Nephron (organoid): ENCODE measurements at regions not wholly inside any gene's neighbourhood (a gene's known extent, or its start where the extent isn't known, plus 50 kb on each side); places are given as distances from the start of the nearest gene placed in this dataset.

Experiments used
- H3K27ac Mint-ChIP-seq, 3 experiments: 2 replicates each; pipeline ENCODE4 v1.8.0; 2020; ENCODE audit warnings: mixed read lengths in 3 of 3, mild to moderate bottlenecking in 2 of 3, moderate library complexity in 1 of 3
- H3K27me3 Mint-ChIP-seq: 2 replicates; pipeline ENCODE4 v1.8.0; 2021; ENCODE audit warnings: low read depth, mild to moderate bottlenecking, moderate library complexity, mixed read lengths
- H3K36me3 Mint-ChIP-seq: 2 replicates; pipeline ENCODE4 v1.8.0; 2020; ENCODE audit warnings: low read depth, mixed read lengths
- H3K4me1 Mint-ChIP-seq: 2 replicates; pipeline ENCODE4 v1.8.0; 2020; ENCODE audit warnings: mixed read lengths
- H3K4me3 Mint-ChIP-seq, 3 experiments: 2 replicates each; pipeline ENCODE4 v1.8.0; 2020; ENCODE audit warnings: mild to moderate bottlenecking in 3 of 3, mixed read lengths in 3 of 3, moderate library complexity in 2 of 3
- H3K9me3 Mint-ChIP-seq: 2 replicates; pipeline ENCODE4 v1.8.0; 2020; ENCODE audit warnings: mixed read lengths
- TF ChIP-seq, protein P1 (sequence below), 3 experiments: fragments of 200-600 bp; sonication (generic); IDR thresholded peaks; one replicate each; pipeline ENCODE4 v1.5.0; 2021; ENCODE audit warnings: antibody characterized with exemption in 3 of 3; ENCODE audit not compliant: unreplicated experiment in 3 of 3

DNA sequence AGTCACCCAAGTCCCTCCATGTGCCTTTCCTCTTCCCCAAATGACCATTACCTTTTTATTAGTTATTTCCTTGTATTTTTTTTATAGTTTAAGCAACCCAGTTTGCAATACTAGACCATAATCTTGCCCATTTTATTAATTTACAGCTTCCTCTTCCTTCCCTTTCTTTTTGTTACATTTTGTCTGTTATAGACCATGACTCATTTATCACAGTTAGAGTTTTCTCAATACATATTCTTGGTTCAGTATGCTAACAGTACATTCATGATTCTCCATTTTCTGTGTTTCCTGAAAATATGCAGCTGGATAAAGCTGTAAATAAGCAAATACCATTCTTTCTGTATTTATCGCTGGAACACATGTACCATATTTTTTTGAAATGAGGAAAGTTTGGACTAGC is 376.7 kb upstream of the RAG2 start:
- Mint-ChIP-seq H3K36me3 (no peaks in the 10 kb centered on the region), H3K27me3 (no peaks in the 10 kb centered on the region), H3K9me3 (peaks cover 16% of the 10 kb centered on the region), H3K4me3 (no peak overlapping the region), H3K27ac (no peak overlapping the region), H3K4me1 (no peaks in the 10 kb centered on the region)
- TF ChIP-seq, protein P1, sequence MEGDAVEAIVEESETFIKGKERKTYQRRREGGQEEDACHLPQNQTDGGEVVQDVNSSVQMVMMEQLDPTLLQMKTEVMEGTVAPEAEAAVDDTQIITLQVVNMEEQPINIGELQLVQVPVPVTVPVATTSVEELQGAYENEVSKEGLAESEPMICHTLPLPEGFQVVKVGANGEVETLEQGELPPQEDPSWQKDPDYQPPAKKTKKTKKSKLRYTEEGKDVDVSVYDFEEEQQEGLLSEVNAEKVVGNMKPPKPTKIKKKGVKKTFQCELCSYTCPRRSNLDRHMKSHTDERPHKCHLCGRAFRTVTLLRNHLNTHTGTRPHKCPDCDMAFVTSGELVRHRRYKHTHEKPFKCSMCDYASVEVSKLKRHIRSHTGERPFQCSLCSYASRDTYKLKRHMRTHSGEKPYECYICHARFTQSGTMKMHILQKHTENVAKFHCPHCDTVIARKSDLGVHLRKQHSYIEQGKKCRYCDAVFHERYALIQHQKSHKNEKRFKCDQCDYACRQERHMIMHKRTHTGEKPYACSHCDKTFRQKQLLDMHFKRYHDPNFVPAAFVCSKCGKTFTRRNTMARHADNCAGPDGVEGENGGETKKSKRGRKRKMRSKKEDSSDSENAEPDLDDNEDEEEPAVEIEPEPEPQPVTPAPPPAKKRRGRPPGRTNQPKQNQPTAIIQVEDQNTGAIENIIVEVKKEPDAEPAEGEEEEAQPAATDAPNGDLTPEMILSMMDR (IDR thresholded peaks at IDR 0.05; ENCODE audit: unreplicated experiment in 3 of 3), result no peak

DNA sequence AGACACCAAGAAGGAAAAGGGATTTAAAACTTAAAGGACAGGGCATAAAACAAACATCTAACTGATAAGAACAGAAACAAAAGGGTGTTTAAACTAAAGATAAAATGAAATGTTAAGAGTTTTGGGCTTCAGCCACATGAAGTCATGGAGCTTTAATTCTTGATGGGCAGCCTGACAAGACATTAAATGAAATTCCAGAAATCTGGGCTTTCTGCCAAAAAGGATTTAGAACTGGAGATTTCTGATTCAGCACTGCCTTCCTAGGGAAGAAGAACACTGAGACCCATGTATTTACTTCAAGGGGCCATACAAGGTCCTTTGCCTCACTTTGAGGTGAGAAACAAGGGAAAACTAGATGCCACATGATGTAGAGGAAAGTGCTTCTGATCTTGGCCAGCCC is 355.9 kb upstream of the RAG2 start:
- no peak overlapping the region for H3K4me3 Mint-ChIP-seq

DNA sequence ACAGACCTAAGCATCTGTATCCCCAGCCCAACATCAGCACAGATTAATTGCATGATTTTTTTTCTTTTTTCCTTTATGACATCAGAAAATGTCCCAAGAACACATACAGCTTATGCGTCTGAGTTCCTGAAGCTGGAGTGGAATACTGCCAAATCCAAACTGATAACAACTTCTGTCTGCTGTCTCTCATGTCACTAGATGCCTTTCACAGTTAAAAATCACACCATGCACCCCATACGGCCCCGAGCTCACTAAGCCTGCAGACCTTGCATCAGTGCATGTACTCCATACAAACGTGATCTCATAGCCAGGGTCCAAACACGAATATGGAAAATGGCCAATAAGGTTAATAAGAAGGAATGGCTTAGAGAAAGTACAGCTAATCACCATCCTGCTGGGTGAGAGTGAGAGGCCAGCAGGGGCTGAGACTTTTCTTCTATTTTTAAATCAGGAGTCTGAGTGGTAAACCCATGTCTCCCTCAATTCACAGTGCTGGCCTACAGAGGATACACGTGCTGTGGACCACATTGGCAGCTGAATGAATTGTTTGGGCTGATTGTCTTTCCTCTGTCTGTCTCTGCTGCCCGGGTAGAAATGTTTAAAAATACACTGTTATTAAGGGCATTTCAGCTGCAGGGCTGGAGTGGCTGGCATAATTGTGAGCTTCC is 350.6 kb upstream of the RAG2 start:
- Mint-ChIP-seq H3K4me1 (peaks cover 16% of the 10 kb centered on the region), H3K27ac (peak overlapping the region in 2 of 3 experiments; percentile 30 to 33), H3K9me3 (no peaks in the 10 kb centered on the region), H3K36me3 (no peaks in the 10 kb centered on the region), H3K27me3 (no peaks in the 10 kb centered on the region), H3K4me3 (no peak overlapping the region)
- TF ChIP-seq, protein P1 (IDR thresholded peaks at IDR 0.05; ENCODE audit: unreplicated experiment in 3 of 3), result no peak

More for the DNA sequence above, 355.9 kb upstream of the RAG2 start:
- H3K36me3 Mint-ChIP-seq, result no peaks in the 10 kb centered on the region
- H3K27ac Mint-ChIP-seq, result peak overlapping the region in 2 of 3 experiments; percentile 6 to 14
- H3K9me3 Mint-ChIP-seq, result peaks cover 4% of the 10 kb centered on the region
- H3K27me3 Mint-ChIP-seq, result no peaks in the 10 kb centered on the region
- TF ChIP-seq, protein P1 (IDR thresholded peaks at IDR 0.05; ENCODE audit: unreplicated experiment in 3 of 3), result no peak
- H3K4me1 Mint-ChIP-seq, result peaks cover 12% of the 10 kb centered on the region

DNA sequence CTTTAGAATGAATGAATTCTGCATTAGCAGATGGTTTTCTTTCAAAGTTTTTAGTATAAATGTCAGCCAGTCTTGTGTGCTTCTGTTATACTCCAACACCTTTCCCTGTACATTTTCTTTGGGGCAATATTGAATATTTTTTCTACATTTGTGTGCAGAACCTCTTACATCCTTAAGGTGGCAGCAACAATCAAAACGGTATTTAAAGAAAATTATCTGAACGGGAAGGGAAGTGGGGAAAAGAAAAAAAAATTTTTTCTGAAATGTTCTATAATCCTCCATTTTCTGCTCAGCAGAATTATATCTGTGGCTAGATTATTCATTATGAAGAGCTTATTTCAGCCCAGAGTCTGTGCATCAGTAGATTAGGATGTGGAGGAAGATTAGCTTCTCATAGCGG is 347.3 kb upstream of the RAG2 start:
- H3K36me3 Mint-ChIP-seq, result no peaks in the 10 kb centered on the region
- TF ChIP-seq, protein P1 (IDR thresholded peaks at IDR 0.05; ENCODE audit: unreplicated experiment in 3 of 3), result peak; percentile 48 to 62 (median 49)

DNA sequence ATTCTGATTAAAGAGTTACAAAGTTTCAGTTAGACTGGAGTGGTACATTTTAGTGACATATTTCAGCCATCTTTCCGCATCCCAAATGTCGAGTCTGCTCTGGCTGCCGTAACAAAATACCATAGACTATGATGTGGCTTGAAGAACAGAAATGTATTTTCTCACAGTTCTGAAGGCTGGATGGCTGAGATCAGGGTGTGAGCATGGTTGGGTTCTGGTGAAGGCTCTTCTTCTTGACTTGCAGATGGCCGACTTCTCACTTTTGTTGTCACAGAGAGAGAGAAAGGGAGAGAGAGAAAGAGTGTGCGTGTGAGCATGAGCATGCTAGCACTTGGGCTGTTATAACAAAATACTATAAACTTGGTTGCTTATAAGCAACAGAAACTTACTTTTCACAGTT is 335.4 kb upstream of the RAG2 start:
- no peak overlapping the region for H3K27ac Mint-ChIP-seq
- H3K36me3 Mint-ChIP-seq, result no peaks in the 10 kb centered on the region
- H3K4me3 Mint-ChIP-seq, result no peak overlapping the region
- peaks cover 7% of the 10 kb centered on the region for H3K4me1 Mint-ChIP-seq
- H3K27me3 Mint-ChIP-seq, result no peaks in the 10 kb centered on the region
- peaks cover 2% of the 10 kb centered on the region for H3K9me3 Mint-ChIP-seq
- TF ChIP-seq, protein P1 (IDR thresholded peaks at IDR 0.05; ENCODE audit: unreplicated experiment in 3 of 3), result no peak

More for the DNA sequence above, 347.3 kb upstream of the RAG2 start:
- Mint-ChIP-seq H3K4me3 (no peak overlapping the region), H3K9me3 (no peaks in the 10 kb centered on the region), H3K27me3 (no peaks in the 10 kb centered on the region), H3K27ac (no peak overlapping the region), H3K4me1 (peaks cover 15% of the 10 kb centered on the region)

DNA sequence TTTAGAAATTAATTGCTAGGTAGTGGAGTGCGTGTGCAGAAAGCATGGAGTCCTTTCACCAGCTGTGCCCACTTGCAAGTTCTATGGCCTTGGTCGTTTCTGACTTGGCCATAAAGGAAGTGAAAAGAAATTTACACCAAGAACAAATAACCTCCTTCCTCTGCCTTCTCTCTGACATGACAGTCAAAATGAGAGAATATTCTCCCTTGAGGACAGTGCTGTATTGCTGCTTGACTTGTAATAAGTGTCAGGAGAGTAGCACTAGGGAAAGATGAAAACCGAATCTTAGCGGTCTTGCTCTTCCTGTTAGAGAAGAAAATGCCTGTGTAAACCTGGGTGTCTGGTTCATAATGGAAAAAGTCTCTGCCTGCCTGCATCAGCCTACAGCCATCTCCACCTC is 333.1 kb upstream of the RAG2 start:
- Mint-ChIP-seq H3K4me3 (no peak overlapping the region), H3K9me3 (peaks cover 5% of the 10 kb centered on the region), H3K36me3 (no peaks in the 10 kb centered on the region), H3K27ac (no peak overlapping the region), H3K27me3 (no peaks in the 10 kb centered on the region), H3K4me1 (peaks cover 7% of the 10 kb centered on the region)
- TF ChIP-seq, protein P1 (IDR thresholded peaks at IDR 0.05; ENCODE audit: unreplicated experiment in 3 of 3), result no peak
